ENCODE measurements at regions not wholly inside any gene's neighbourhood (a gene's known extent, or its start where the extent isn't known, plus 50 kb on each side); places are given as distances from the start of the nearest gene placed in this dataset.
"Not testable (repeated sequence)": the region's sequence is repeated elsewhere in the genome, so short reads cannot be mapped to it uniquely, and the experiment has no call there.

- TF ChIP-seq REST (IDR thresholded peaks at IDR 0.05; ENCODE audit: unreplicated experiment), result no peak
- TF ChIP-seq JUNB (IDR thresholded peaks at IDR 0.05; ENCODE audit: unreplicated experiment), result no peak
- TF ChIP-seq NANOG (IDR thresholded peaks at IDR 0.05; ENCODE audit: borderline replicate concordance), result no peak
- TF ChIP-seq STAT1 (IDR thresholded peaks at IDR 0.05; ENCODE audit: unreplicated experiment), result no peak
- TF ChIP-seq ETS1 (IDR thresholded peaks at IDR 0.05), result no peak
- no peak for TF ChIP-seq EZH2 (IDR thresholded peaks at IDR 0.05; ENCODE audit: low read depth, unreplicated experiment)
Observed at GRCh38 chr9:15058236-15058635, 148.0 kb upstream of the FREM1 start (continued).

GRCh38 chr9:15055284-15055683, 145.1 kb upstream of the FREM1 start:
- not testable (repeated sequence) for H3K36me3 Mint-ChIP-seq (ENCODE audit: low read depth); H3K4me1 Mint-ChIP-seq; H3K4me2 ChIP-seq; H3K4me3 ChIP-seq; H3K4me1 ChIP-seq (ENCODE audit: insufficient read depth); H3K36me3 ChIP-seq (ENCODE audit: insufficient read depth); H3F3A ChIP-seq (replicated peaks; ENCODE audit: low read depth); H3K27me3 ChIP-seq (ENCODE audit: insufficient read depth); H3K9me2 ChIP-seq (ENCODE audit: insufficient read depth); H3K27me3 Mint-ChIP-seq (ENCODE audit: insufficient read depth, low read depth, poor library complexity); H4K20me1 ChIP-seq (replicated peaks; ENCODE audit: insufficient read depth); H3K4me3 Mint-ChIP-seq; H3K79me2 ChIP-seq (replicated peaks; ENCODE audit: insufficient read depth); H3K27ac Mint-ChIP-seq; H3K9me3 Mint-ChIP-seq; H3K27ac ChIP-seq (ENCODE audit: low read depth)
- TF ChIP-seq CTCF (conservative IDR thresholded peaks at IDR 0.05; ENCODE audit: low read depth in 2 of 2), result peak; percentile 54 to 62
- peak overlapping the region; percentile 82; the same call in 1 of the 2 replicates for H2AFZ ChIP-seq
- peak; percentile 70 for DNase-seq (ENCODE audit: low spot score)
- peak; percentile 80 for ATAC-seq

- TF ChIP-seq ZNF114 (CRISPR knock-in tag; IDR thresholded peaks at IDR 0.05), result no peak
- no peak for TF ChIP-seq CTCF (conservative IDR thresholded peaks at IDR 0.05; ENCODE audit: low read depth in 2 of 2)
- H3K4me1 ChIP-seq (ENCODE audit: insufficient read depth), result no peaks in the 10 kb centered on the region
- H3K9me2 ChIP-seq (ENCODE audit: insufficient read depth), result no peaks in the 10 kb centered on the region
- ATAC-seq (no peak), DNase-seq (ENCODE audit: low spot score) (no peak)
- H3K4me2 ChIP-seq, result no peak overlapping the region
- Mint-ChIP-seq H3K27me3 (ENCODE audit: insufficient read depth, low read depth, poor library complexity) (peaks cover 1% of the 10 kb centered on the region), H3K36me3 (ENCODE audit: low read depth) (no peaks in the 10 kb centered on the region), H3K27ac (no peak overlapping the region), H3K4me1 (no peaks in the 10 kb centered on the region), H3K4me3 (no peak overlapping the region), H3K9me3 (no peaks in the 10 kb centered on the region; the same call in 2 of the 3 replicates)
- no peaks in the 10 kb centered on the region for H3K36me3 ChIP-seq (ENCODE audit: insufficient read depth)
- H4K20me1 ChIP-seq (replicated peaks; ENCODE audit: insufficient read depth), result no peaks in the 10 kb centered on the region
- H2AFZ ChIP-seq, result no peak overlapping the region
- no peaks in the 10 kb centered on the region for H3K79me2 ChIP-seq (replicated peaks; ENCODE audit: insufficient read depth)
- no peaks in the 10 kb centered on the region for H3F3A ChIP-seq (replicated peaks; ENCODE audit: low read depth)
- no peaks in the 10 kb centered on the region for H3K27me3 ChIP-seq (ENCODE audit: insufficient read depth)
- H3K4me3 ChIP-seq, result no peak overlapping the region
- H3K27ac ChIP-seq (ENCODE audit: low read depth), result no peak overlapping the region
Observed at GRCh38 chr9:15048772-15049171, 138.5 kb upstream of the FREM1 start.

Measured in GM23338 (cell line).